ENCODE measurements at regions not wholly inside any gene's neighbourhood (a gene's known extent, or its start where the extent isn't known, plus 50 kb on each side); places are given as distances from the start of the nearest gene placed in this dataset.

DNA sequence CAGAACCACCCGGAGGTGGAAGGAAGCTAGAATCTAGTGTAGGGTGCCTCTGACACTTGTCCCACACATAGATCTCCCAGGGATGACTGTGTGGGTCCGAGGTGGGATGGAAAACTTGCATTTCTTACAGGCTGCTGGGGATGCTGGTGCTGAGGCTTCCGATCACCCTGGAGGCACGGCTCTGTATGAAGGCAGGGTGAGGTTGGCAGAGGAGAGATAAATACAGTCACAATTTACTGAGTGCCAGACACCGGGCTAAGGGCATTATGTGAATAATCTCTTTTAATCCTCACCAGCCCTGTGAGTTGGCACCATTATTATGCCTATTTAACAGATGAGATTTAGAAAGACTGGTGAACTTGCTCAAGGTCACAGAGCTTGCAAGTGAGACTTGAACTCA, 250.2 kb upstream of the RREB1 start:
- no peak overlapping the region for H3K27ac ChIP-seq
- TF ChIP-seq, protein P1, sequence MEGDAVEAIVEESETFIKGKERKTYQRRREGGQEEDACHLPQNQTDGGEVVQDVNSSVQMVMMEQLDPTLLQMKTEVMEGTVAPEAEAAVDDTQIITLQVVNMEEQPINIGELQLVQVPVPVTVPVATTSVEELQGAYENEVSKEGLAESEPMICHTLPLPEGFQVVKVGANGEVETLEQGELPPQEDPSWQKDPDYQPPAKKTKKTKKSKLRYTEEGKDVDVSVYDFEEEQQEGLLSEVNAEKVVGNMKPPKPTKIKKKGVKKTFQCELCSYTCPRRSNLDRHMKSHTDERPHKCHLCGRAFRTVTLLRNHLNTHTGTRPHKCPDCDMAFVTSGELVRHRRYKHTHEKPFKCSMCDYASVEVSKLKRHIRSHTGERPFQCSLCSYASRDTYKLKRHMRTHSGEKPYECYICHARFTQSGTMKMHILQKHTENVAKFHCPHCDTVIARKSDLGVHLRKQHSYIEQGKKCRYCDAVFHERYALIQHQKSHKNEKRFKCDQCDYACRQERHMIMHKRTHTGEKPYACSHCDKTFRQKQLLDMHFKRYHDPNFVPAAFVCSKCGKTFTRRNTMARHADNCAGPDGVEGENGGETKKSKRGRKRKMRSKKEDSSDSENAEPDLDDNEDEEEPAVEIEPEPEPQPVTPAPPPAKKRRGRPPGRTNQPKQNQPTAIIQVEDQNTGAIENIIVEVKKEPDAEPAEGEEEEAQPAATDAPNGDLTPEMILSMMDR (conservative IDR thresholded peaks at IDR 0.05), result no peak
- TF ChIP-seq ZFX (IDR thresholded peaks at IDR 0.05), result no peak

GRCh38 chr6:6858533-6858982, 249.2 kb upstream of the RREB1 start:
- no peak overlapping the region for H3K27ac ChIP-seq
- TF ChIP-seq ZFX (IDR thresholded peaks at IDR 0.05), result no peak
- TF ChIP-seq, protein P1 (conservative IDR thresholded peaks at IDR 0.05), result no peak

GRCh38 chr6:6859105-6859504, 248.7 kb upstream of the RREB1 start:
- TF ChIP-seq ZFX (IDR thresholded peaks at IDR 0.05), result no peak
- TF ChIP-seq, protein P1 (conservative IDR thresholded peaks at IDR 0.05), result no peak
- H3K27ac ChIP-seq, result no peak overlapping the region

- TF ChIP-seq, protein P1 (conservative IDR thresholded peaks at IDR 0.05), result no peak
- no peak for TF ChIP-seq ZFX (IDR thresholded peaks at IDR 0.05)
- no peak overlapping the region for H3K27ac ChIP-seq
These were observed 248.0 kb upstream of the RREB1 start for GRCh38 chr6:6859722-6860121.

DNA sequence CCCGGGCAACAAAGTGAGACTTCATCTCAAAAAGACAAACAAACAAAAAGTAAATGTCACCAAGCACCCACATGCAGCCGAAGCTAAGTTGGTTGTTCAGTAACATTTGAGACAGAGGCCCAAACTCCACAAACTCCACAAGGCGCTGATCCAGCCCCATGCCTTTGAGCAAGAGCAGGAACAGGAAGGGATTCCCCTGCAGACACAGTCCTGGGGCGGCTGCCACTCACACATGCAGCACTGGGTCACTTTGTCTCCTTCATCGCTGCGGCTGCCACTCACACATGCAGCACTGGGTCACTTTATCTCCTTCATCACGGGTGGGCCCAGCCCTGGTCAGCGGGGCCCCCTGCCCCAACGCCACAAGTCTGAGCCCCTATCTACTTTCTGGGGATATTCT, 246.9 kb upstream of the RREB1 start:
- TF ChIP-seq ZFX (IDR thresholded peaks at IDR 0.05), result no peak
- TF ChIP-seq, protein P1 (conservative IDR thresholded peaks at IDR 0.05), result no peak
- H3K27ac ChIP-seq, result no peak overlapping the region

DNA sequence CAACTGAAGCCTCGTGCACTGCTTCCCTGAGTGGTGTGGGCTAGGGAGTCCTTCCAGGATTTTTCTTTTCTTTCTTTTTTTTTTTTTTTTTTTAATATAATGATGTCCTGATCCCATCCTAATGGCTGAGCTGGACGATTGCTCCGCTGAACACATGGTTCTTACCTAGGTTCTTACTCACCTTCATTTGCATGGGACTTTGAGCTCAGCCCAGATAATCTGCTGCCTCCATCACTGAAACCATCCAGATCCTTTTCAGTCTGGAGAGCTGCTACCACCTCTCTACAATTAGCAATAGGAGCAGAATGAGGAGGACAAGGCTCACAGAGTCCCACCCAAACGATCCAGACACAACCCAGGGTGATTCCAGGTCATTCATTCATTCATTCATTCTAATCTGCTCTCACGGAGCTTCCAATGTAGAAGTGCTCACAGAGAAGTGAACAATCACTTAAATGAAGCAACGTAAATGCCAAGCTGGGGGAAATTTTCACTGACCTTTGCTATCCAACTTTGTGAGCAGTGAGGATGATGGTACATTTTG, 246.3 kb upstream of the RREB1 start:
- H3K27ac ChIP-seq, result no peak overlapping the region
- TF ChIP-seq, protein P1 (conservative IDR thresholded peaks at IDR 0.05), result no peak
- no peak for TF ChIP-seq ZFX (IDR thresholded peaks at IDR 0.05)

- no peak overlapping the region for H3K27ac ChIP-seq
- TF ChIP-seq ZFX (IDR thresholded peaks at IDR 0.05), result no peak
- TF ChIP-seq, protein P1 (conservative IDR thresholded peaks at IDR 0.05), result no peak
These were observed 245.8 kb upstream of the RREB1 start for GRCh38 chr6:6861995-6862394.
